Astrocyte of the hippocampus (primary cell): ENCODE measurements at regions not wholly inside any gene's neighbourhood (a gene's known extent, or its start where the extent isn't known, plus 50 kb on each side); places are given as distances from the start of the nearest gene placed in this dataset.
A peak's percentile ranks its signal among the peaks of the same experiment; 100 is the strongest.
"Not testable (repeated sequence)": the region's sequence is repeated elsewhere in the genome, so short reads cannot be mapped to it uniquely, and the experiment has no call there.

Experiments
- DNase-seq: peaks from one replicate; pipeline ENCODE4 v3.0.0; 2011; ENCODE audit warnings: low read depth, low spot score

DNA sequence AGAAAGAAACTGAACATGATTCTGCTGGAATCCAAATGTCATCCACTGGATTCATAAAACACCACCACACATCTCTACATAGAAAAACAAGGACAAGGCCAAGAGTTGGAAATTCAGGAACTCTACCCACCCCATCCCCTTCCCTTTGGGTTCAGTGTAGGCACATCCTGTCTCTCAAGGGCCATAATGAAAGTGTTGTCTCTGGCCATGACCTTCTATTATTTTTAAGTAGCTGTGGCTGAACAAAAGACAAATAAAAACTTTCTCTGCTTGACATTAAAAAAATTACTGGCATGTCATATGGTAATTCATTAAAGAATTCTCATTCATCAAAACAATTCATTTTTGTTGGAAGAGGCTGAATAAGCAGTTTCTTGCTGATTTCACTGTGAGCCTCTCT is 54.9 kb upstream of the ZBTB18 start:
- no peak for DNase-seq

DNA sequence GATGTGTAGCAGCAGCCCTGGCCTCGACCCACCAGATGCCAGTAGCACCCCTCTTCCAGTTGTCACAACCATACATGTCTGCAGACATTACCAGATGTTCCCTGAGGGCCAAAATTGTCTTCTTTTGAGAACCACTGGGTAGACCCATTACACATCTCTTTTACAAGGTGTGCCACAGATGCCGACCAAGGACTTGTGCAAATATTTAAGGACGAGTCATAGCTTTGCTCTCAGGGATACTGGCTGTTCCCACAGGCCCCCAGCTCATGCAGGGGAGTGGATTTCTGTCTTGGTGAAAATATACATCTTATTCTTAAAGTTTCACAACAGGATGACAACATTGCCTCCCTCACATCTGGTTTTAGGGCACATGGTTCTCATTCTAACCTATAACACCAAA is 59.4 kb upstream of the ZBTB18 start:
- DNase-seq = no peak

DNA sequence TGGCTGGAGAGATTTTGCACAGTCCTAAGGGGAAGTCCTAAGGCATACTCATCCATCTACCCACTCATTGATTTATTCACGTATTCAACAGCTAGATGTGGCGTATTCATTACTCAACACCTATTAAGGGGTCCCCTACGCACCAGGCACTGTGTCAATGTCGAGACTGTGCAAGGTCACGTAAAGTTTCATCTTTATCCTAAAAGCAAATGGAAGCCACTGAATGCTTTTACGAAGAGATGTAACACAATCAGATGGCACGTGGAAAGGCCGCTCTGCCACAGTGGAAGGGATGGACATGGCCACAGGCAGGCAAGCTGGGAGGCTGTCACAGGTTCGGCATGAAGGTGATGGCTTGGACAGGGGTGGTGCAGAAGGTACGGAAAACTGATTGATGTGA is 66.3 kb upstream of the ZBTB18 start:
- DNase-seq = no peak

DNA sequence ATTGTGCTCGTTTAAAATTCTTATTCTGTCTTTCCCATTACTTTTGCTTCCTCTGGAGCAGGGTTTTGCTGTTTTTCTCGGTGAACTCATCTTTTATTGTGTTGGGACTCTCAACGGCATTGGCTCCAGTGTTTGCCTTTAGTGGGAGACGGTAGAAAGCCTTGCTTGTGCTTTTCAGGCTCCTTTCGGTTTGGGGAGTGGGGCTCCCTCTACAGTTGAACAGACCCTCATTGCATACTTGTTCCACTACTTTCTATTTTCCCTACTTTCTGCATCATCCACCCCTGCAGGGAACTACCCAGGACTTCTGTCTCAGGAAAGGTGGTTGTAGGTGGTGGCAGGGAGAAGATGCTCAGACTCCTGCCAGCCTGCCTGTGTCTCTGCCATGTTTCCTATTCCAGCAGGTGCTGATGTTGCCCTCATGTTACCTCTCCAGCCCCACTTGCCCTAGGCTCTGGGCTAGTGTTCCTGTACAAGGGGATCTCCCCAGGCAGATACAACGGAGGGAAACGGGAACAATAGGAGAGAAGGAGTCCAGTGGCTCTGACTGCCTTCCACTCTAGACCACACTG is 68.5 kb upstream of the ZBTB18 start:
- DNase-seq = no peak

DNA sequence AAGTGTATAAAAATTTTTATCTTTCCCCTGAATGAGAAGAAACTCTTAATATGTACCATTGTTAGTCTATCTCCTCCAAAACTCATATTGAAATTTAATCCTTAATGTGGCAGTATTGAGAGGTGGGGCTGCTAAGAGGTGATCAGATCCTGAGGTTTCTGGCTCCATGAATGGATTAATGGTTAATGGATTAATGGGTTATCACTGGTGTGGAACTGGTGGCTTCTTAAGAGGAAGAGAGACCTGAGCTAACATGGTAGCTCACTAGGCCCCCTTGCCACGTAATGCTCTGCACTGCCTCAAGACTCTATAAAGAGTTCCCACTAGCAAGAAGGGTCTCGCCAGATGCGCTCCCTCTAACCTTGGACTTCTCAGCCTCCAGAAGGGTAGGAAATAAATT is 70.6 kb upstream of the ZBTB18 start:
- no peak for DNase-seq

DNA sequence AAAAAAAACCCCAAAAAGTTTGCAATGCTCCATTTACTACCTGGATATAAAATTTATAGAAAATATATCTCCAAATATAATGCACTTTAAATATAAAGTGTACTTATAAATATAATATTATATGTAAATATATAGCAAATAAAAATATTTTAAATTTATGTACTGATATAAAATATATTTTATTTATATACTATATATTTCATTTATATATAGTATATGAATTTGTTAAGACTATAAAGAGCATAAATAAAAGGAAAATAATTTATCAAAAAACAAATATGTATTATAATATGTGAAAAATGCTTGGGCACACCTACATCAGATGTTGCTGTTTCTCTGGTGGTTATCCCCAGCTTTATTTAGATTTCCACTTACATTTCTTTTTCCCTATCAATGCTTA is 71.0 kb upstream of the ZBTB18 start:
- no peak for DNase-seq

DNA sequence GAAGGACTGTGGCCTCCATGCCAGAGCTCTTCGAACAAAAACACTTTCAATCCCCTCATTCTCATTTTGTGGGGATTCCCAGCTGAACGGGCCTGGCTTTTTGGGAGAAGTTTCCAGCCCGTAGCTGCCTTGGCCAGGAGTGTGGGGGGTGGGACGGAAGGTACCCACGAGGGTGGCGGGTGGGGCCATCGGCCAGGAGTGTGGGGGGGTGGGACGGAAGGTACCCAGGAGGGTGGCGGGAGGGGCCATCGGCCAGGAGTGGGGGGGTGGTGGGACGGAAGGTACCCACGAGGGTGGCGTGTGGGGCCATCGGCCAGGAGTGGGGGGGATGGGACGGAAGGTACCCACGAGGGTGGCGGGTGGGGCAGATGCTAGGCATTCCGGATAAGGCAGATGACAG is 71.7 kb upstream of the ZBTB18 start:
- DNase-seq = no peak

DNA sequence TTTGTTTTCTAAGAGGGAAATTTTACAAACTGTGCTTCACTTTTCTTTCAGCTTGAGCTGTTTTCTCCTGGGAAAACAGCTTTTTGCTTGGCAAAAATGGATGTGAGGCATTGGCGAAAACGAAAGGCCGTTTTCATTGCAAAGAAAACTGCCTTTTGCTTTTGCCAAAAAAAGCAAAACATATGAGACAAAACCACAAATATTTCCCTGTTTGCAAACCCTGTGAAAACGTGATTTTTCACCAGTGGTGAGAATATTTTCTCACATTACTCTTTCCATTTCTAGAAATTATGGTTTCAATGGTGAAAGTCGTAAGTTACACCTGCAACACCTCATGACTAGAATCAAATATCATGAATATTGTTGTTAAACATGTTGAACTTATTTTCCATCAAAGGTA is 74.0 kb upstream of the ZBTB18 start:
- DNase-seq = peak; percentile 64

DNA sequence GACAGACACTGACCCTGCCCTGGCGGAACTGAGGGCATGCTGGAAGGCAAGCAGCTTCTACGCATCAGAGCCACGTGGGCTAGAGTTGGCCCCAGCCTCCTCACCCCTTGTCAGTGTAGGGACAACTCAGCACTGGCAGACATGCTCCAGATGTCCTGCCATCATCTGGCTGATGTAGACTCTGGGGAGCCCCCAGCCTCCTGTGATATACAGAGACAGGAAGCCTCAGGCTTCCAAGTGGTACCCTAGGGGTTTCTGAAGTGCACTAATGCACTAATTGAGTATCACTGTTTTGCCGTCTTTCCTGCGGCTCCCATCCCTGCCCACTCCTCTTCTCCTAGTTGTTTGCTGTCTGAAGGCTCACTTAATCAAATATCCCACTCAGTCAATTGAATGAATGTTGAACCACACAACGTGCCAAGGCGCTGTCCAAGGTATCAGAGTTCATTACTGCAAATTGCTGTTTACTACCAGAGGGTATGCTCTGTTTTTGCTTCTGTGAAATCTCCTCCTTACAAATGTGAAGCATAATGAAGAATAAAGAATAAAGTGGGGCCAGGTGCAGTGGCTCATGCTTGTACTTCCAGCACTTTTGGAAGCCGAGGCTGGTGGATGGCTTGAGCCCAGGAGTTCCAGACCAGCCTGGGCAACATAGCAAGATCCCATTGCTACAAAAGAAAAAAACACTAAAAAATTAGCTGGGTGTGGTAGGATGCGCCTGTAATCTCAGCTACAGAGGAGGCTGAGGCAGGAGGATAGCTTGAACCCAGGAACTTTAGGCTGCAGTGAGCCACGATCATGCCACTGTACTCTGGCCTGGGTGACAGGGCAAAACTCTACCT is 76.4 kb upstream of the ZBTB18 start:
- peak; percentile 60 for DNase-seq

DNA sequence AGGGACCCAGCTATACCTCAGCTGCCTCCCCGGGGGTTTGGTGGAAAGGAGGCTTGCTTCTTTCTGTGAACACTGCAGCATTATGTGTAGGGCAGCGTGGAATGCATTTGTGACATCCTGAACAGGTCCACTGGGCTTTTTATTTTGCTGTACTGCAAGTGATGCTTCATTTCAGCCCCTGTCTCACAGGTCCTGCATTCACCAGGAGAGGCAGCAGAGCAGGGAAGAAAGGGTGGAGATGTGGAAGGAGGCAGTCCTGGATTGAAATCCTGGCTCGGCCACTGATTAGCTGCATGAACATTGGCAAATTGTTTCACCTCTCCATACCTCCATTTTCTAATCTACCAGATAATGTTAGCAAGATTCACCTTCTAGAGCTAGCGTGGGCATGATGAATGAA is 77.9 kb upstream of the ZBTB18 start:
- DNase-seq = no peak

DNA sequence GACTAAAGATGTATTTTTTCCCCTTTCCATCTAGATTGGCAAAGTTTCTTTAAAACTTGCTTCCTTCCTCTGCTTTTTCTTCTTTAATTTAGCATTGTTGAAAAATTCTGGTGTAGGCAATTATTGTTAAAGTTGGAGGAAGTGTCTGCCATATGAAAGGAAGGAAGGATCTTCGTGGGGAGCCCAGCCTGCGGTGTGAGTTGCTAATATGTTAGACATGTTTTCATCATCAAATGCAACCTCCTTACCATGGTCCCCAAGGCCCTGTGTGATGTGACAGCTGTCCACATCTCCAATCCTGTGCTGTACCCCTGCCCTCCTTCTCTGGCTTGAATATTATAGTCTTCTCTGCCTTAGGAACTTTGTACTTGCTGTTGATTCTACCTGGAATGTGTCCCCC is 81.0 kb upstream of the ZBTB18 start:
- no peak for DNase-seq

DNA sequence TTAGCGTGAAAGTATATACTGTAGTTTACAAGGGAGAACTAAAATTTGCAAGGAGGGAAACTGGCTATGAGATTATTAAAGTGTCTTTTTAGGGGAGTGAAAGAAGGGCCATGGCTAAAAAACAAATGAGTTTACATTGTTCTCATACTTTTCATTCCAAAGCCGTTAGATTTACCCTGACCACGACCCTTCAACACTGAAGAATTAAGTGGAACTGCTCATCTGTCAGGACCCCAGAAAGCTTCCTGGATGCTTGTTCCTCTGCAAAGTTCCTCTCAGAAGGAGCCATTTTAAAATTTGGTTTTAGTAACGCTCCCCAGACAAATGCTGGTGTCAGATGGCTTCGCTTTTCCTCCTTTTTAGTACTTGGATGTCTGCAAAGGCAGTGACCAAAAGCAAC is 82.7 kb upstream of the ZBTB18 start:
- DNase-seq = peak; percentile 54

DNA sequence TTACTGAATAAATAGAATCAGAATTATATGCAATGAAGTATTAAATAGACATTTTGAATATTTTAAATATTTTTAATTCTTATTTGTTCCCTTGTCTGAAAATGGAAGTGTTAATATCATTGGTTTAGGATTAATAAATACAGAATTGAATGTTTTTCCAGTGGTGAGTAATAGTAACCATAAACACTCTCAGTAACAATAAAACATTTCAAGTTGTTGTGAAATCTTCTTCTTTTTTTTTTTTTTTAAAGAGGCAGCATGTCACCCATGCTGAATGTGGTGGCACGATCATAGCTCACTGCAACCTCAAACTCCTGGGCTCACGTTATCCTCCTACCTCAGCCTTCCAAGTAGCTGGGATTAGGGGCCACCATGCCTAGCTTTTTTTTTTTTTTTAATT is 86.2 kb upstream of the ZBTB18 start:
- no peak for DNase-seq

DNA sequence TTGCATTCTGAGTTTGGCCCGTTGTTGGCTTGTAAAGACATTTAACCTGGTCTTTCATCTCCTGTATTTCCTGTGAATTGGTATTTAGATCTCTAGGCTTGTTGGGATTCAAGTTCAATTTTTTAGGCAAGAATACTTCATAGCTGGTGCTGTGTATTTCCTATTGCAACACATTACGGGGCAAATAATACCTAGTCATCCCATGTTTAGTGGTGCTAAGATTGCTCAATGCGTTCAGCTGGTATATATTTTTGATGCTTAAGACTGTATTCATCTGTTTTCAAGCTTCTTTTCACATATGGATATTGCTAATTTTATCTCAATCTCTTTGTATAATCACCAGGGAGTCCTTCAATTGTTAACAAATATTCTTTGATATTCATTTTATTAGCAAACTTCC is 87.5 kb upstream of the ZBTB18 start:
- DNase-seq = no peak

DNA sequence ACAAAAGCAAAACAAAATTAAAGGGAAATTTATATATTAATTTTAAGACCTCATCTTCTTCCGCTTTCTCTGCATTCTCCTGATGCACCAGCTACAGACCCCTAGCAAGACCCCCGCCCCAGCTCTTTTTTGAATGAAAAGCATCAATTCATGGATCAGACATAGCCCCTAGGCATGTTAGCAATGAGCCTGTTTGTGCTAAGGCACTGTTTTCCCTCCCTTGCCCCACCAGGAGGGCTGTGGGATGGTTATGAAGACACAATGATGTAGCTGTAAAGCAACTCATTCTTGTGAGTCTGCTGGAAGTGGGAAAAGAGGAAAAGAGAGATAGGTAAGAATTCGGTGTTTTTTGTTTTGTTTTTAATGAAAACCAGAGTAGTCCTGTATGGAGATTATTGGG is 88.5 kb upstream of the ZBTB18 start:
- DNase-seq = no peak

DNA sequence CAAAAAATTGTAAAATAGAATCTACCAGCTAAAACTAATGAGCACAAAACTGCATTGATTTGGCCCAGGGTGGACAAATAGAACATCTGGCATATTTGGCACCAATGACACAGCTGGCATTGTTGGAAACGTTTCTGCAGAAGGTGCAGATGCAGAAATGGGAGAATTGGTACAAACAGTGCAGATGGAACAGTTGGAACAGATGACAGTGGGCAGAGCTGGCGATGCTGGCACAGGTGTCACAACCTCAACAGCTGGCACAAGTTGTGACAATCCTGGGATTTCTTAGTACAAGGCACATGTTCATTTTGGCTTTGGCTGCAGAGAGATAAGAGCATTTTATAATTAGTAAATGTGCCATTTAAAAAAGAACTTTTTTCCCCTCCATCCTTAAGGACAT is 91.1 kb upstream of the ZBTB18 start:
- no peak for DNase-seq

DNA sequence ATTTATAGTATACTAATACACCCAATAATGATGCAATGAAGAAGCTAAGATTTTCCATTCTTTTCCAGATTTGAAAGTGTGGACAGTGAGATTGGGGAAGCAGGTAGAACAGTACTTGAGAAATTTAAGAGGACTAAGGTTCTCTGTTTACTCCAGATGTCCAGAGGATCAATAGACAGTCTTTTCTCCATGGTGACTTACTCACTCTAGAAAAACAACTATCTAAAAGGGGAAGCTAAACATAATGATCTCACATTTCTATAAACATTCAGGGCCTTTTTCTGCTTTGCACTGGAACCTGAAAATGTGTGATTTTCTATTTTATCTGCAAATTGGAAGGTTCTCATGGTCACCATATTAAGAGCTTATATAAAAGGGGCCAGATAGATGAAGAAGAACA is 93.9 kb upstream of the ZBTB18 start:
- no peak for DNase-seq

DNA sequence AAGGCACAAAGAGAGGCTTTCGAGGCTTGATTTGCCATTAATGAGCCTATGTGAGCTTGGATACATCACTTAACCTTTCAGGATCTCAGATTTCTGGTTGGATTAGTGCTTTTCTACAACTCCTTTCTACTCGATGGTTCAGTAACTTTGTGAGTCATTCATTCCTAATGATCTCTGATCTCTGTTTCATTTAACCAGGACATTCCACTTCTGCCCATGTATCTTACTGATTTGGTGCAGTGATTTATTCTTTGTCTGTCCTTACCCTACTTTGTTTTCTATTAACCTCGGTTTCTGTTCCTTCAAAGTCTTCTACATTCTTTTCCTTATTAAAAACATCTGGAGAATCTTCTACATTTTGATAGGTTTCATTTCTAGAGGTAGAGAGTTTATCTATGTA is 94.6 kb upstream of the ZBTB18 start:
- no peak for DNase-seq

DNA sequence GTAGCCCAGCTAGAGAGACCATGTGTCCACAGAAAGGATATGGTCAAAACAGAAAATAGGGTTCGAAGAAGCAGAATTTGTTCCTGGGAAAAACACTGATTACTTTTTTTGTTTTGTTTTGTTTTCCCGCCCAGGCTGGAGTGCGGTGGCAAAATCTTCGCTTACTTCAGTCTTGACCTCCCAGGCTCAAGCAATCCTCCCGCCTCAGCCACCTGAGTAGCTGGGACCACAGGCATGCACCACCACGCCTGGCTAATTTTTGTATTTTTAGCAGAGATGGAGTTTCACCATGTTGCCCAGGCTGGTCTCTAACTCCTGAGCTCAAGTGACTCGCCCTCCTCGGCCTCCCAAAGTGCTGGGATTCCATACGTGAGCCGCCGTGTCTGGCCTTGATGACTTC is 99.9 kb upstream of the ZBTB18 start:
- DNase-seq = not testable (repeated sequence)

DNA sequence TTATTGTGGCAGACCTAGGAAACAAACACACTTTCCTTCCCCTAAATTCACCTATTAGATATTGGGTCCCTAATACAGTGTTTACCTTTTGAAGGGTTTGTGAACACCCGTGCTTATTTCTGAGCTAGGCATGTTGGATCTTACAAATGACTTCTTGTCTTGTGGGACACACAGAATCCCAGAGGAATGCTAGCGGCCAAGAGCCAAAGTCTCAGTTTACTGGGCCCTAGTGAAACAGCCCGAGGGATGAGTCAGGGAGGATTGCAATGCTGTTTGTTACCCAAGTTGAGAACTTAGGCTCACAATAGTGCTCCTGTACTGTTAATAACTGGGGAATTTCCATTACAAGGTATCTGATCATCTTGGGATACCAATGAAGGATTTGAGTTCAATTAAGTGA is 100.1 kb upstream of the AKT3 start:
- peak; percentile 92 for DNase-seq

DNA sequence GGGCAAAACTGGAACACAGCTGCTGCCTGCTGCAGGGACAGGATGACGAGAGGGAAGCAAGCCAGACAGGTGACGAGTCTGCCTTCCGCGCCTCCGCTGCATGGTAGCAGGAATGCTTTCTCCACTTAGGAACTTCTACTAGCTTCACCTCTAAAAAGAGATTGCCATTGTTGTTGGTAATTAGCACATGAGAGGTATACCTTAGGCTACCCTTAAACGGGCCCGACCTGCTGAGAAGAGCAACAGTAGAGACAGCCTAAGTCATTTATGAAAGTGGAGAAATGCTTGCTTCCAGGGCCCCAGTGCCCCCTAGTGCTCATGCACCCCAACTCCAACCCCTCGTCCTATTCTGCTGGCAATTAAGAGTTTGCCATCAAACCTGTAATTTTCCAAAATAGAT is 96.9 kb upstream of the AKT3 start:
- no peak for DNase-seq

DNA sequence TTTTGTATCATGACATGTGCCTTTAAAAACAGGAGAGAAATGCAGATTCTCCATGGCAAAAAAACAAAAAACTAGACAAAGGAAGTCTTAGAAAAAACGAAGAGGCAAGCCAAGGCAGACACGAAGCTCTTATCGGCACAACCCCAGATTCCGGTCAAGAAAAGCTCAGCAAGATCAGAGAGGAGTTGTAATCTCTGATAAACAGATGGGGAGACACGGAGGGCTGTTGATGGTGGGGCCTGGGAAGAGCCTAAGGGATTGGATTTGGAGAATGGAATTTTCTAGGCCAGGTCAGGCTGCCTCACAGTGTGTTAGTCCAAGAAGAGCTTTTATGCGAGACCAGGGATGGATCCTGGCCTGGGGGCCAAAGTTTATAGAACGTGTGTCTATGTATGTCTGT is 96.2 kb upstream of the AKT3 start:
- no peak for DNase-seq

DNA sequence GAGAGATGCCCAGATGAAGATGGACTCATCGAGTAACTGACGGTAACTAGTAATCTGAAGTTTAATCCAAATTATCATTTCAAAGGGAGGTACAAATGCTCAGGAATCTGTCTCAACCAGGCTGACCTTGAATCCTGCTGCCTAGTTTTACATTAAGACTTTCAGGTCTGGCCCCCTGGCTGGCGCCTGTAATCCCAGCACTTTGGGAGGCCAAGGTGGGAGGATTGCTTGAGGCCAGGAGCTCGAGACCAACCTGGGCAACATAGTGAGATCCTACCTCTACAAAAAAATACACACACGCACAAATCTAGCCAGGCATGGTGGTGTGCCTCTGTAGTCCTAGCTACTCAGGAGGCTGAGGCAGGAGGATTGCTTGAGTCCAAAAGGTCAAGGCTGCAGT is 95.7 kb upstream of the AKT3 start:
- DNase-seq = no peak
